ENCODE measurements at regions not wholly inside any gene's neighbourhood (a gene's known extent, or its start where the extent isn't known, plus 50 kb on each side); places are given as distances from the start of the nearest gene placed in this dataset.
"Not testable (repeated sequence)": the region's sequence is repeated elsewhere in the genome, so short reads cannot be mapped to it uniquely, and the experiment has no call there.

GRCh38 chr3:159390656-159391212 lies 588.9 kb downstream of the MFSD1 start:
- DNase-seq (ENCODE audit: low read depth, low spot score): no peak
- TF ChIP-seq CTCF (IDR thresholded peaks at IDR 0.05; ENCODE audit: insufficient read depth, low read length, missing control alignments): no peak
- ChIA-PET POLR2A (no interaction called here), CTCF (no interaction called here)
- no peak overlapping the region for H3K4me3 ChIP-seq (ENCODE audit: low read depth, low read length)

- CTCF ChIA-PET; POLR2A ChIA-PET; H3K4me3 ChIP-seq (ENCODE audit: low read depth, low read length); DNase-seq (ENCODE audit: low read depth, low spot score): not testable (repeated sequence)
These were observed 591.0 kb upstream of the IL12A start for GRCh38 chr3:159397683-159398082.

GRCh38 chr3:159401069-159401468 lies 587.6 kb upstream of the IL12A start:
- no peak for DNase-seq (ENCODE audit: low read depth, low spot score)
- POLR2A ChIA-PET: no interaction called here
- H3K4me3 ChIP-seq (ENCODE audit: low read depth, low read length): no peak overlapping the region
- CTCF ChIA-PET: no interaction called here
- TF ChIP-seq CTCF (IDR thresholded peaks at IDR 0.05; ENCODE audit: insufficient read depth, low read length, missing control alignments): no peak

GRCh38 chr3:159409711-159410110 lies 578.9 kb upstream of the IL12A start:
- POLR2A ChIA-PET; CTCF ChIA-PET; DNase-seq (ENCODE audit: low read depth, low spot score); H3K4me3 ChIP-seq (ENCODE audit: low read depth, low read length): not testable (repeated sequence)

GRCh38 chr3:159413319-159413718 lies 575.3 kb upstream of the IL12A start:
- ChIA-PET POLR2A (no interaction called here), CTCF (no interaction called here)
- no peak for TF ChIP-seq CTCF (IDR thresholded peaks at IDR 0.05; ENCODE audit: insufficient read depth, low read length, missing control alignments)
- no peak overlapping the region for H3K4me3 ChIP-seq (ENCODE audit: low read depth, low read length)
- no peak for DNase-seq (ENCODE audit: low read depth, low spot score)

GRCh38 chr3:159416856-159417255 lies 571.8 kb upstream of the IL12A start:
- POLR2A ChIA-PET: no interaction called here
- TF ChIP-seq CTCF (IDR thresholded peaks at IDR 0.05; ENCODE audit: insufficient read depth, low read length, missing control alignments): no peak
- H3K4me3 ChIP-seq (ENCODE audit: low read depth, low read length): no peak overlapping the region
- no peak for DNase-seq (ENCODE audit: low read depth, low spot score)
- CTCF ChIA-PET: no interaction called here

GRCh38 chr3:159417761-159418160 lies 570.9 kb upstream of the IL12A start:
- no peak overlapping the region for H3K4me3 ChIP-seq (ENCODE audit: low read depth, low read length)
- ChIA-PET CTCF (no interaction called here), POLR2A (no interaction called here)
- no peak for TF ChIP-seq CTCF (IDR thresholded peaks at IDR 0.05; ENCODE audit: insufficient read depth, low read length, missing control alignments)
- no peak for DNase-seq (ENCODE audit: low read depth, low spot score)

Data from AG04449 (cell line).